HCT116 (cell line): ENCODE measurements at regions not wholly inside any gene's neighbourhood (a gene's known extent, or its start where the extent isn't known, plus 50 kb on each side); places are given as distances from the start of the nearest gene placed in this dataset.

Experiments
- CEBPB ChIP-seq: IDR thresholded peaks from 2 replicates; pipeline ENCODE4 v1.6.1; 2012; ENCODE audit warnings: low read depth
- EGR1 ChIP-seq: IDR thresholded peaks from 2 replicates; pipeline ENCODE4 v1.6.1; 2012; ENCODE audit warnings: low read depth
- EZH2 ChIP-seq: fragments of 200-600 bp; sonication (generic); IDR thresholded peaks from 2 replicates; pipeline ENCODE4 v1.6.1; 2017; ENCODE audit warnings: antibody characterized with exemption, mixed run types
- EZH2phosphoT487 ChIP-seq: fragments of 200-600 bp; IDR thresholded peaks from 2 replicates; pipeline ENCODE4 v1.6.1; 2018; ENCODE audit warnings: antibody characterized with exemption, borderline replicate concordance
- POLR2A ChIP-seq: IDR thresholded peaks from 2 replicates; pipeline ENCODE4 v1.7.0; 2011; ENCODE audit warnings: borderline replicate concordance; ENCODE audit not compliant: insufficient read depth, insufficient read length; ENCODE audit errors: extremely low read depth
- POLR2AphosphoS5 ChIP-seq: IDR thresholded peaks from 2 replicates; pipeline ENCODE4 v1.6.1; 2011; ENCODE audit warnings: mild to moderate bottlenecking, low read depth, low read length, moderate library complexity
- RAD21 ChIP-seq: IDR thresholded peaks from 2 replicates; pipeline ENCODE4 v1.6.1; 2012; ENCODE audit warnings: low read depth, mild to moderate bottlenecking
- SIN3A ChIP-seq: IDR thresholded peaks from 2 replicates; pipeline ENCODE4 v1.6.1; 2012; ENCODE audit warnings: low read depth
- SP1 ChIP-seq: IDR thresholded peaks from 2 replicates; pipeline ENCODE4 v1.6.1; 2012; ENCODE audit warnings: low read depth
- SRF ChIP-seq: IDR thresholded peaks from 2 replicates; pipeline ENCODE4 v1.6.1; 2012; ENCODE audit warnings: low read depth
- YY1 ChIP-seq: IDR thresholded peaks from 2 replicates; pipeline ENCODE4 v1.6.1; 2011; ENCODE audit warnings: low read length, low read depth, moderate library complexity, mild to moderate bottlenecking; ENCODE audit not compliant: insufficient replicate concordance; ENCODE audit errors: extremely low read depth
- ZNF274 ChIP-seq: fragments of 200-500 bp; sonication (Bioruptor generic); IDR thresholded peaks from 2 replicates; pipeline ENCODE4 v1.6.1; 2014; ENCODE audit warnings: mild to moderate bottlenecking, low read depth, low read length, inconsistent platforms
- TF ChIP-seq, protein P1 (sequence below), 3 experiments: fragments of 200-600 bp in 1 of 3; sonication (generic) in 1 of 3; IDR thresholded peaks in 2 of 3; conservative IDR thresholded peaks in 1 of 3; 2 replicates each; pipeline ENCODE4 v1.5.1; 2012 to 2017; ENCODE audit warnings: low read depth in 2 of 3, low read length in 2 of 3, antibody characterized with exemption in 1 of 3, borderline replicate concordance in 1 of 3, control low read depth in 1 of 3, mild to moderate bottlenecking in 1 of 3, mixed read lengths in 1 of 3, mixed run types in 1 of 3, moderate library complexity in 1 of 3; ENCODE audit not compliant: insufficient read depth in 1 of 3
- TF ChIP-seq, protein P2 (sequence below): IDR thresholded peaks from 2 replicates; pipeline ENCODE4 v1.6.1; 2012; ENCODE audit warnings: low read depth

DNA sequence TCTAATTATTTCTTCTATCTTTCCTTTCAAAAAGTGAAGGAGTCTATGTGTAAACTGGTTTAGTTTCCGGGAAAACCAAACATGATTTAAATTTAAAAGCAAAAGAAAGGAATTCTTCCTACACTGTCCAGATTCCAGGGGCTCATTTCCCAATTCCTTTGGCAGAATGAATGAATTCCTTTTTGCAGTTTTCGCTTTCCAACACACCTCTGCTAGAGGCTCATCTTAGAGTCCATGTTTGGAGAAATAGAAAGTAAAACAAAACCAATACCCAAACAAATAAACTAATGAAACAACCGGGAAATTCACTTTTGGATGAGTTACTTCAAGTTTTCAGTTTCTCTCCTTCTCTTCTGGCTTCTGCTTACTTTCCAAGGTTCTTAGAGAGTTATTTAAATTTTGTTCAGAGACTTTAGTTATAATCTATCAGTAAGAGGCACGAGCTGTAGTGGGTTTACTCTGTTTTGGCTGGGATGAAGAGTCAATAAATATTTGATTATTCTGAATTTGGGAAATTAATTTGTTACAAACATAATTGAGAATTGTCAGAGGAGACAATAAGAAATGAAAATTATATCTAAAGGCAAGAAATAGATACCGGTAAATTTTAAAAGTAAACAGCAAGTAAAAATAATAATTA is 365.0 kb upstream of the CDH9 start:
- TF ChIP-seq EZH2 (no peak), ZNF274 (no peak), CEBPB (no peak), RAD21 (no peak), POLR2A (no peak), POLR2AphosphoS5 (no peak), YY1 (no peak), SRF (no peak), SP1 (no peak), SIN3A (no peak), EGR1 (no peak), EZH2phosphoT487 (no peak)
- TF ChIP-seq, protein P1, sequence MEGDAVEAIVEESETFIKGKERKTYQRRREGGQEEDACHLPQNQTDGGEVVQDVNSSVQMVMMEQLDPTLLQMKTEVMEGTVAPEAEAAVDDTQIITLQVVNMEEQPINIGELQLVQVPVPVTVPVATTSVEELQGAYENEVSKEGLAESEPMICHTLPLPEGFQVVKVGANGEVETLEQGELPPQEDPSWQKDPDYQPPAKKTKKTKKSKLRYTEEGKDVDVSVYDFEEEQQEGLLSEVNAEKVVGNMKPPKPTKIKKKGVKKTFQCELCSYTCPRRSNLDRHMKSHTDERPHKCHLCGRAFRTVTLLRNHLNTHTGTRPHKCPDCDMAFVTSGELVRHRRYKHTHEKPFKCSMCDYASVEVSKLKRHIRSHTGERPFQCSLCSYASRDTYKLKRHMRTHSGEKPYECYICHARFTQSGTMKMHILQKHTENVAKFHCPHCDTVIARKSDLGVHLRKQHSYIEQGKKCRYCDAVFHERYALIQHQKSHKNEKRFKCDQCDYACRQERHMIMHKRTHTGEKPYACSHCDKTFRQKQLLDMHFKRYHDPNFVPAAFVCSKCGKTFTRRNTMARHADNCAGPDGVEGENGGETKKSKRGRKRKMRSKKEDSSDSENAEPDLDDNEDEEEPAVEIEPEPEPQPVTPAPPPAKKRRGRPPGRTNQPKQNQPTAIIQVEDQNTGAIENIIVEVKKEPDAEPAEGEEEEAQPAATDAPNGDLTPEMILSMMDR (IDR thresholded peaks at IDR 0.05 in 2 of 3, conservative IDR thresholded peaks at IDR 0.05 in 1 of 3; ENCODE audit: borderline replicate concordance in 1 of 3, insufficient read depth in 1 of 3, low read depth in 2 of 3, low read length in 2 of 3): no peak
- TF ChIP-seq, protein P2, sequence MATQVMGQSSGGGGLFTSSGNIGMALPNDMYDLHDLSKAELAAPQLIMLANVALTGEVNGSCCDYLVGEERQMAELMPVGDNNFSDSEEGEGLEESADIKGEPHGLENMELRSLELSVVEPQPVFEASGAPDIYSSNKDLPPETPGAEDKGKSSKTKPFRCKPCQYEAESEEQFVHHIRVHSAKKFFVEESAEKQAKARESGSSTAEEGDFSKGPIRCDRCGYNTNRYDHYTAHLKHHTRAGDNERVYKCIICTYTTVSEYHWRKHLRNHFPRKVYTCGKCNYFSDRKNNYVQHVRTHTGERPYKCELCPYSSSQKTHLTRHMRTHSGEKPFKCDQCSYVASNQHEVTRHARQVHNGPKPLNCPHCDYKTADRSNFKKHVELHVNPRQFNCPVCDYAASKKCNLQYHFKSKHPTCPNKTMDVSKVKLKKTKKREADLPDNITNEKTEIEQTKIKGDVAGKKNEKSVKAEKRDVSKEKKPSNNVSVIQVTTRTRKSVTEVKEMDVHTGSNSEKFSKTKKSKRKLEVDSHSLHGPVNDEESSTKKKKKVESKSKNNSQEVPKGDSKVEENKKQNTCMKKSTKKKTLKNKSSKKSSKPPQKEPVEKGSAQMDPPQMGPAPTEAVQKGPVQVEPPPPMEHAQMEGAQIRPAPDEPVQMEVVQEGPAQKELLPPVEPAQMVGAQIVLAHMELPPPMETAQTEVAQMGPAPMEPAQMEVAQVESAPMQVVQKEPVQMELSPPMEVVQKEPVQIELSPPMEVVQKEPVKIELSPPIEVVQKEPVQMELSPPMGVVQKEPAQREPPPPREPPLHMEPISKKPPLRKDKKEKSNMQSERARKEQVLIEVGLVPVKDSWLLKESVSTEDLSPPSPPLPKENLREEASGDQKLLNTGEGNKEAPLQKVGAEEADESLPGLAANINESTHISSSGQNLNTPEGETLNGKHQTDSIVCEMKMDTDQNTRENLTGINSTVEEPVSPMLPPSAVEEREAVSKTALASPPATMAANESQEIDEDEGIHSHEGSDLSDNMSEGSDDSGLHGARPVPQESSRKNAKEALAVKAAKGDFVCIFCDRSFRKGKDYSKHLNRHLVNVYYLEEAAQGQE: no peak
